ENCODE measurements at regions not wholly inside any gene's neighbourhood (a gene's known extent, or its start where the extent isn't known, plus 50 kb on each side); places are given as distances from the start of the nearest gene placed in this dataset.

DNA sequence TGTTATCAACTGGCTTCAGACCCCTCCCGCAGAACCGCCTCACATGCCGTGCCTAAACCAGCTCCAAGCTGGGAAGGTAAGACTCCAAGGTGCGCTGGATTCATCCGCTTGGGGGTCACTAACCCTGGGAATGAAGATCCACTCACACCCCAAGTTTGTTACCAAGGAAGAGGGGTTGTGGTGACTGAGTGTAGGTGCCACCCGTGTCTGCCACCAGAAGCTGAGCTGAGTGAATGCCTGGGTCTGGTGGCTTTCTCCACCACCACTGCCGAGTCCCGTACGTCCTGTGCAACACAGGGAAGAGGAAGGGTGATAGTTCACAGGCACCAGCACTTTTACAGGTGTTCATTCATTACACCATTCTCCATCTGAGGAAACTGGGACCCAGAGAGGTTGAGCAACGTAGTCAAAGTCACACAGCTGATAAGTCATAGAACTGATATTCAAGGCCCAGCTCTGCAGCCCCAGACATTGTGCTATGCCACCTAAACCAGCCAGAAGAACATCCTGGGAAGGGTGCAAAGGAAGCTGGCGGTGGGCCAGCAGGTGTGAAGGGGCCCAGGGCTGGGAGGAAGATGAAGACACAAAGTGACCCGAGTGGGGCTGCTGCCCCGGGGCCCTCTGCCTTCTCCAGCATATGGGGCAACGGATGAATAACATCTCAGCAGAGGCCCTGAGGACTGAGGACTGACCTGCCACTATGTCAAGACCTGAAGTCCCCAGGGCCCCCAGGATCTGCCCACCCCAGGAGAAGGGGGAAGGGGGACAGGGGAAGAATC lies 70.9 kb upstream of the PPP1R26 start:
- TF ChIP-seq POLR2AphosphoS5 (IDR thresholded peaks at IDR 0.05; ENCODE audit: low read depth, low read length) (no peak), SIN3A (IDR thresholded peaks at IDR 0.05; ENCODE audit: borderline replicate concordance, insufficient read depth, low read length) (no peak), TAF1 (IDR thresholded peaks at IDR 0.05; ENCODE audit: borderline replicate concordance, insufficient read depth, low read length) (no peak)
- TF ChIP-seq, protein P1, sequence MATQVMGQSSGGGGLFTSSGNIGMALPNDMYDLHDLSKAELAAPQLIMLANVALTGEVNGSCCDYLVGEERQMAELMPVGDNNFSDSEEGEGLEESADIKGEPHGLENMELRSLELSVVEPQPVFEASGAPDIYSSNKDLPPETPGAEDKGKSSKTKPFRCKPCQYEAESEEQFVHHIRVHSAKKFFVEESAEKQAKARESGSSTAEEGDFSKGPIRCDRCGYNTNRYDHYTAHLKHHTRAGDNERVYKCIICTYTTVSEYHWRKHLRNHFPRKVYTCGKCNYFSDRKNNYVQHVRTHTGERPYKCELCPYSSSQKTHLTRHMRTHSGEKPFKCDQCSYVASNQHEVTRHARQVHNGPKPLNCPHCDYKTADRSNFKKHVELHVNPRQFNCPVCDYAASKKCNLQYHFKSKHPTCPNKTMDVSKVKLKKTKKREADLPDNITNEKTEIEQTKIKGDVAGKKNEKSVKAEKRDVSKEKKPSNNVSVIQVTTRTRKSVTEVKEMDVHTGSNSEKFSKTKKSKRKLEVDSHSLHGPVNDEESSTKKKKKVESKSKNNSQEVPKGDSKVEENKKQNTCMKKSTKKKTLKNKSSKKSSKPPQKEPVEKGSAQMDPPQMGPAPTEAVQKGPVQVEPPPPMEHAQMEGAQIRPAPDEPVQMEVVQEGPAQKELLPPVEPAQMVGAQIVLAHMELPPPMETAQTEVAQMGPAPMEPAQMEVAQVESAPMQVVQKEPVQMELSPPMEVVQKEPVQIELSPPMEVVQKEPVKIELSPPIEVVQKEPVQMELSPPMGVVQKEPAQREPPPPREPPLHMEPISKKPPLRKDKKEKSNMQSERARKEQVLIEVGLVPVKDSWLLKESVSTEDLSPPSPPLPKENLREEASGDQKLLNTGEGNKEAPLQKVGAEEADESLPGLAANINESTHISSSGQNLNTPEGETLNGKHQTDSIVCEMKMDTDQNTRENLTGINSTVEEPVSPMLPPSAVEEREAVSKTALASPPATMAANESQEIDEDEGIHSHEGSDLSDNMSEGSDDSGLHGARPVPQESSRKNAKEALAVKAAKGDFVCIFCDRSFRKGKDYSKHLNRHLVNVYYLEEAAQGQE (IDR thresholded peaks at IDR 0.05; ENCODE audit: insufficient read depth in 1 of 2, low read depth in 2 of 2, low read length in 2 of 2): no peak
